Kidney (tissue), 13 donors: ENCODE measurements at regions not wholly inside any gene's neighbourhood (a gene's known extent, or its start where the extent isn't known, plus 50 kb on each side); places are given as distances from the start of the nearest gene placed in this dataset.

Source experiments
- DNase-seq, 5 donors: peaks; one replicate each; pipeline ENCODE4 v3.0.0-alpha.2; 2013 to 2020
- FAIRE-seq: peaks from 2 replicates; lab custom pipeline; 2012; peaks lifted over from hg19 to GRCh38; lab: Jason Lieb, UNC
- H3K27ac ChIP-seq, 2 donors: one replicate each; pipeline ENCODE4 v1.7.0; 2013; ENCODE audit warnings: low read depth in 2 of 2, low read length in 2 of 2, inconsistent platforms in 1 of 2
- H3K27me3 ChIP-seq: one replicate; pipeline ENCODE4 v1.7.1; 2013; ENCODE audit warnings: low read length, inconsistent platforms; ENCODE audit not compliant: control insufficient read depth, insufficient read depth
- H3K36me3 ChIP-seq, 3 donors: one replicate each; pipeline versions ENCODE4 v1.7.0 to v1.7.1; 2013; ENCODE audit warnings: low read length in 3 of 3, control low read depth in 1 of 3, inconsistent platforms in 1 of 3; ENCODE audit not compliant: insufficient read depth in 3 of 3, control insufficient read depth in 2 of 3
- H3K4me1 ChIP-seq, 3 donors: one replicate each; pipeline versions ENCODE4 v1.7.0 to v1.7.1; 2013; ENCODE audit warnings: low read length in 3 of 3, inconsistent platforms in 1 of 3, low read depth in 1 of 3; ENCODE audit not compliant: control insufficient read depth in 2 of 3, insufficient read depth in 2 of 3
- H3K4me3 ChIP-seq, 3 donors: one replicate each; pipeline versions ENCODE4 v1.7.0 to v1.8.1; 2013; ENCODE audit warnings: low read length in 3 of 3, control low read depth in 1 of 3, inconsistent platforms in 1 of 3
- H3K9ac ChIP-seq, 3 donors: one replicate each; pipeline versions ENCODE4 v1.7.0 to v1.7.1; 2013; ENCODE audit warnings: low read length in 3 of 3, control low read depth in 1 of 3, inconsistent platforms in 1 of 3
- H3K9me3 ChIP-seq, 3 donors: one replicate each; pipeline versions ENCODE4 v1.7.0 to v1.7.1; 2013; ENCODE audit warnings: low read length in 3 of 3, control low read depth in 1 of 3, inconsistent platforms in 1 of 3; ENCODE audit not compliant: control insufficient read depth in 2 of 3, insufficient read depth in 1 of 3
- intact Hi-C: fragments of 100-400 bp; cut with DNase I; formaldehyde crosslinking; loops from one replicate; pipeline ENCODE4 v1.11.1; 2022
- TF ChIP-seq, protein P1 (sequence below): IDR thresholded peaks from 3 replicates; pipeline ENCODE4 v1.5.1; 2012; ENCODE audit warnings: mild to moderate bottlenecking, moderate library complexity, borderline replicate concordance; ENCODE audit not compliant: insufficient read depth; ENCODE audit errors: extremely low read depth
- donor health status: control.
- donor health status: control.
- donor health status: control.
- donor health status: control.
- donor health status: control.
- donor health status: DM: yes; HTN: yes; CAD: no.
- donor health status: Normal renal cell carcinoma (clear cell type).

DNA sequence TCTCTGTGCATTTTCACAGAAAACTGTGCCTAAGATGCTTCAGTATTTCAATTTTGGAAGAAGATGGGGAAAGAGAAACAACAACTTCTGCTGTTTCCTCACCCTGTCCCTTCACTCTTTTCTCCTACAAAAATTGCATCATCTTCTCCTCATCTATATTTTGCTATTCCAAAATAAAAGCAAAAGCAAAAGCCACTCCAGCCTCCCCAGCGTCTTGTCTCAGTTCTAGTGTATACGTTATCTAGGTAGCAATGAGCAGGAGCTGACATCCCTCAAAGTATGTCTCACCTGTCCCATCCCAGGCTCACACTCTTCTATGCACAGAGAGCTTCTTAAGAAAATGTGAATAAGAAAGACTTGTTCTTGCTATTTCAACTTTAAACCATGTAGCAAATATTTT, 163.8 kb upstream of the TAB2 start:
- H3K4me3 ChIP-seq: no peak overlapping the region
- no peaks in the 10 kb centered on the region for H3K36me3 ChIP-seq
- DNase-seq: no peak
- H3K27ac ChIP-seq: no peak overlapping the region
- FAIRE-seq: no peak
- no peaks in the 10 kb centered on the region for H3K4me1 ChIP-seq
- intact Hi-C loops: no loop called here
- TF ChIP-seq, protein P1, sequence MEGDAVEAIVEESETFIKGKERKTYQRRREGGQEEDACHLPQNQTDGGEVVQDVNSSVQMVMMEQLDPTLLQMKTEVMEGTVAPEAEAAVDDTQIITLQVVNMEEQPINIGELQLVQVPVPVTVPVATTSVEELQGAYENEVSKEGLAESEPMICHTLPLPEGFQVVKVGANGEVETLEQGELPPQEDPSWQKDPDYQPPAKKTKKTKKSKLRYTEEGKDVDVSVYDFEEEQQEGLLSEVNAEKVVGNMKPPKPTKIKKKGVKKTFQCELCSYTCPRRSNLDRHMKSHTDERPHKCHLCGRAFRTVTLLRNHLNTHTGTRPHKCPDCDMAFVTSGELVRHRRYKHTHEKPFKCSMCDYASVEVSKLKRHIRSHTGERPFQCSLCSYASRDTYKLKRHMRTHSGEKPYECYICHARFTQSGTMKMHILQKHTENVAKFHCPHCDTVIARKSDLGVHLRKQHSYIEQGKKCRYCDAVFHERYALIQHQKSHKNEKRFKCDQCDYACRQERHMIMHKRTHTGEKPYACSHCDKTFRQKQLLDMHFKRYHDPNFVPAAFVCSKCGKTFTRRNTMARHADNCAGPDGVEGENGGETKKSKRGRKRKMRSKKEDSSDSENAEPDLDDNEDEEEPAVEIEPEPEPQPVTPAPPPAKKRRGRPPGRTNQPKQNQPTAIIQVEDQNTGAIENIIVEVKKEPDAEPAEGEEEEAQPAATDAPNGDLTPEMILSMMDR: no peak
- H3K9ac ChIP-seq: no peak overlapping the region
- no peaks in the 10 kb centered on the region for H3K9me3 ChIP-seq
- no peaks in the 10 kb centered on the region for H3K27me3 ChIP-seq

DNA sequence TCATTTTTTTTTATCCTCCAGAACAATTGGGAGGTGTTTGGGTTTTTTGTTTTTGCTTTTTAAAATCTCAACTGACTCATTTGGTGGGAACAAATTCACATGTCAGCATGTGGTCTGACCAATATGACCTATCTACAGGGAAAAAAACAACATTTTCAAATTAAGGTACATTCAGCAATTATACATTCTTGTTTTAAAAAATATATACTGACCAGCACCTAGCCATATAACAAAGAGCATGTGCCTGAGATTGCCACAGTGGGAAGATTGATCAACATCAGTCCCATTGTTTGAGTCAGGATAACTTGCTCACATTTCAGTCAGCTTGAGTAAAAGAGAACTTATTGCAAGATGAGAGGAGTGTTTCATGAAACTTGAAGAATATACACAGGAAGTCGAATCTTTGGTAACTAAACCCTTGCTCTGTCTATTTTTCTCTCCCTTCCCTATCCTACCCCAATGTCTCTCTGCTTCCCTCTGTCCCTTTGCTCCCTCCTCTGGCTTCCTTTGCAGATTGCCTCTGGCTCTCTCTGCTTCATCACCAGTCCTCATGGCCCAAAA, 163.2 kb upstream of the TAB2 start:
- DNase-seq (no peak), FAIRE-seq (no peak)
- Histone ChIP-seq H3K36me3 (no peaks in the 10 kb centered on the region), H3K27me3 (no peaks in the 10 kb centered on the region), H3K4me3 (no peak overlapping the region), H3K9me3 (no peaks in the 10 kb centered on the region), H3K4me1 (no peaks in the 10 kb centered on the region), H3K27ac (no peak overlapping the region), H3K9ac (no peak overlapping the region)
- intact Hi-C loops: no loop called here
- TF ChIP-seq, protein P1: no peak

DNA sequence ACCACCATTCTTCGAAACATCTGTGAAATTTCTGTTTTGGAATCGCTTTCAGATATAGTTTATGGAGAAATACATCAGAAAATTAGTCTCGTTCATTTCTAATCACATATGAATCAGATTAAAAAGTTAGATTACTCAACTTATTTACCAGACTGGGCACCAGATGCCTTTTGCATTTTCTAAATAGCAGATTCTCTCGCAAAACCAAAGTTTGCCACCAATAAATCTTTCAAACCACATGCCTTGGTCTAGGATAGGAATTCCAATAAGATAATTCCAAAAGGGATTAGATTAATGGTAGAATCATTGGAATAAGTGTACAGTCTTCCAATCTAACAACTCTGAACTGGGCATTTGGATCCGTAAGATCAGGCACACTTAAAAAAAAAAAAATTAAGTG, 160.4 kb upstream of the TAB2 start:
- H3K9me3 ChIP-seq: no peaks in the 10 kb centered on the region
- H3K4me1 ChIP-seq: no peaks in the 10 kb centered on the region
- H3K9ac ChIP-seq: no peak overlapping the region
- intact Hi-C loops: no loop called here
- no peaks in the 10 kb centered on the region for H3K36me3 ChIP-seq
- DNase-seq (no peak), FAIRE-seq (no peak)
- no peaks in the 10 kb centered on the region for H3K27me3 ChIP-seq
- no peak overlapping the region for H3K27ac ChIP-seq
- H3K4me3 ChIP-seq: no peak overlapping the region
- TF ChIP-seq, protein P1: no peak

DNA sequence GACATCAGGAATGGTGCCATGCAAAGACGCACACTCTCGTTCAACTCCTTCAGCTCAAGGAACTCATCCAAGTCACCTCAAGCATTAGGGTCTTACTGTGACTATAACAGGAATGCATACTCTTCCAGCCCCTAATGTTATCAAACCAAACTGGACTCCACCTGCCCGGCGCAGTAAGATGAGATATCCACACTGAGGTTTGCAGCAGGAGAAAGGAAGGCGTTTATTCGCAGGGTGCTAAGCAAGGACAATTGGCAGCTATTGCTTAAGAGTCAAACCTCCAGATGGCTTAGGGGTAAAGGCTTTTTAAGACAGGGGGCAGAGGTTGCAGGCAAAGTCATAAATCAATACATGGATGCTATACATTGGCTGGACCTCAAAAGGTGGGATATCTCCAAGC, 159.4 kb upstream of the TAB2 start:
- Histone ChIP-seq H3K4me3 (no peak overlapping the region), H3K36me3 (no peaks in the 10 kb centered on the region), H3K27me3 (no peaks in the 10 kb centered on the region), H3K27ac (no peak overlapping the region), H3K9me3 (no peaks in the 10 kb centered on the region), H3K4me1 (no peaks in the 10 kb centered on the region), H3K9ac (no peak overlapping the region)
- DNase-seq (no peak), FAIRE-seq (no peak)
- TF ChIP-seq, protein P1: no peak
- intact Hi-C loops: no loop called here
